GM12873 (cell line): ENCODE measurements at regions not wholly inside any gene's neighbourhood (a gene's known extent, or its start where the extent isn't known, plus 50 kb on each side); places are given as distances from the start of the nearest gene placed in this dataset.

Experiments used
- TF ChIP-seq, protein P1 (sequence below): IDR thresholded peaks from 2 replicates; pipeline ENCODE4 v1.5.1; 2012; ENCODE audit warnings: low read depth, mild to moderate bottlenecking, moderate library complexity, low read length, control low read depth; ENCODE audit not compliant: insufficient read depth; ENCODE audit errors: missing control alignments

DNA sequence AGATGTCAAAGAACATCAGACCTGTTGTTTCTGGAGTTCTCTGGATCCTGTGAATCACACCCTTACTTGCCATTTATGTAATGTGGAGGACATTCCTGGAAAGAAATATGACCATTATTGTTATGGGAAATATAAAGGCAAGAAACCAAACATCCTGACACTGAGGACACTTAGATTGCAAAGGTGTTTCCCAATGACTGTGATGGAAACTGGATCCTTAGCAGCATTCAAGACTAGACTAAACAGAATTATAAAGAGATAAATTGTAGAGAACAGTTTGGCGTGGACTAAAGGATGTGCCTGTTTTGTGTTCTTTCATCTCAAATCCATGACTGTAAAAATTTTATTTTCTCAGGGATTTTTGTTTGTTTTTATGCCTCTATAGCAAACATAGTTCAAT, 347.7 kb upstream of the SLC14A2 start:
- TF ChIP-seq, protein P1, sequence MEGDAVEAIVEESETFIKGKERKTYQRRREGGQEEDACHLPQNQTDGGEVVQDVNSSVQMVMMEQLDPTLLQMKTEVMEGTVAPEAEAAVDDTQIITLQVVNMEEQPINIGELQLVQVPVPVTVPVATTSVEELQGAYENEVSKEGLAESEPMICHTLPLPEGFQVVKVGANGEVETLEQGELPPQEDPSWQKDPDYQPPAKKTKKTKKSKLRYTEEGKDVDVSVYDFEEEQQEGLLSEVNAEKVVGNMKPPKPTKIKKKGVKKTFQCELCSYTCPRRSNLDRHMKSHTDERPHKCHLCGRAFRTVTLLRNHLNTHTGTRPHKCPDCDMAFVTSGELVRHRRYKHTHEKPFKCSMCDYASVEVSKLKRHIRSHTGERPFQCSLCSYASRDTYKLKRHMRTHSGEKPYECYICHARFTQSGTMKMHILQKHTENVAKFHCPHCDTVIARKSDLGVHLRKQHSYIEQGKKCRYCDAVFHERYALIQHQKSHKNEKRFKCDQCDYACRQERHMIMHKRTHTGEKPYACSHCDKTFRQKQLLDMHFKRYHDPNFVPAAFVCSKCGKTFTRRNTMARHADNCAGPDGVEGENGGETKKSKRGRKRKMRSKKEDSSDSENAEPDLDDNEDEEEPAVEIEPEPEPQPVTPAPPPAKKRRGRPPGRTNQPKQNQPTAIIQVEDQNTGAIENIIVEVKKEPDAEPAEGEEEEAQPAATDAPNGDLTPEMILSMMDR: no peak

GRCh38 chr18:45268583-45268982, 346.7 kb upstream of the SLC14A2 start:
- TF ChIP-seq, protein P1: no peak

- TF ChIP-seq, protein P1: no peak
Observed at GRCh38 chr18:45270289-45270771, 344.9 kb upstream of the SLC14A2 start.

DNA sequence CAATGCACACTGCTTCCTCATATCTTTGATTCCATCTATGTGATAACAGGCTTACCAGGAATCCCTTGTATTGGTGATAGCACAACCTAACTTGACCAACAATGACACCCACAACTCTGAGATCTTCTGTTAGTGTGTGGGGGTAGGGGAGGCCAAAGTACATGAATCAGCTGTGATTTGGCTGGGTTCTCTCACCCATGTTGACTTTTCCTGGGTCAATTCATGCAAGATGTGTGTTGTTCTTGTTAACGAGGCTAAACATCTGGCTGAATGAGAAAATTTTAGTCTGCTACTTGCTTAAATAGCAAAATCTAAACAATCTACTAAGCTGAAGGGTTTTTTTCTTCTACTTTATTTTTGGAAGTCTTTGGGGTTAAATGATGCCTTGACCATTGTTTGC, 341.2 kb upstream of the SLC14A2 start:
- TF ChIP-seq, protein P1: no peak

DNA sequence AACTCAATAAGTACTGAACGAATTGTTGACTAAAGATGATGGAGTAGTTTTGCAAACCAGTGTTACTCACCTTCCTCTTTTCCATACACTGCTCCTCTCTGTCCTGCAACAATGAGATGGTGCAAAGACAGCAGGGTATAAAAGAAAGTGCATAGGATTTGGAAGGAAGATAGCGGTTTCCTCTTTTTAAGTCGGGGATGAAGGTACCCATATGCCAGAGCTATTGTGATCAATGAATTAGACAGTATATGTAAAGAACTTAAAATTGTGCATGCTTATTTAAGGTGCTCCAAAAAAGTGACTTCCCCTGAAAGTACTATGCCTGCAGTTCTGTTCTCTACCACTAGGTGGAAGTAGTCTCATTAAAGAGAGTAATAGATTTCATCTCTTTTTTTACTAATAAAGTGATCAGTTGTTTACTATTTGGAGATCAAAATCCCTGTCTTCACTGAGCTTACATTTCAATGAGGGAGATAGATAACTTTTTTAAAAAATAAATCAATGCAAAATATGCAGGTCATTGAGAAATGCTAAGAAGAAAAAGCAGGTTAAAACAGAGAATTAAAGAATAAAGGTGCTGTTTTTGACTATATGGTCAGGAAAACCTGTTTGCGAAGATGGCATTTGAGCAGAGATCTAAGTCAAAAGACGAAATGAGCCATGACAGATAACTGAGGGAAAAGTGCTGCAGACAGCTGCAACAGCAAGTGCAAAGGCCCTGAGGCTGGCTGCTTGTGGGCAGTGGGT, 339.7 kb upstream of the SLC14A2 start:
- TF ChIP-seq, protein P1: peak; percentile 69

GRCh38 chr18:45276878-45277277, 338.4 kb upstream of the SLC14A2 start:
- TF ChIP-seq, protein P1: no peak

- TF ChIP-seq, protein P1: no peak
Observed at GRCh38 chr18:45277908-45278307, 337.4 kb upstream of the SLC14A2 start.
